Hepatocyte (in vitro differentiated cells): ENCODE measurements at regions not wholly inside any gene's neighbourhood (a gene's known extent, or its start where the extent isn't known, plus 50 kb on each side); places are given as distances from the start of the nearest gene placed in this dataset.

Source experiments
- CTCF ChIP-seq: fragments of 200-600 bp; sonication (generic); IDR thresholded peaks from 2 replicates; pipeline ENCODE4 v1.5.1; 2016; ENCODE audit warnings: antibody characterized with exemption, mild to moderate bottlenecking; ENCODE audit not compliant: poor library complexity
- EZH2 ChIP-seq: fragments of 200-600 bp; sonication (generic); IDR thresholded peaks from 2 replicates; pipeline ENCODE4 v1.6.1; 2016; ENCODE audit warnings: antibody characterized with exemption, mild to moderate bottlenecking, borderline replicate concordance
- EZH2phosphoT487 ChIP-seq: fragments of 200-600 bp; sonication (generic); IDR thresholded peaks from one replicate; pipeline ENCODE4 v1.6.1; 2018; ENCODE audit warnings: antibody characterized with exemption, mild to moderate bottlenecking, low read depth, moderate library complexity; ENCODE audit not compliant: unreplicated experiment, severe bottlenecking

GRCh38 chr15:95134431-95135110 lies 903.2 kb downstream of the MCTP2 start:
- TF ChIP-seq CTCF = no peak
- TF ChIP-seq EZH2 = no peak
- TF ChIP-seq EZH2phosphoT487 = no peak
